Fibroblast of skin of right quadriceps (primary cell): ENCODE measurements at regions not wholly inside any gene's neighbourhood (a gene's known extent, or its start where the extent isn't known, plus 50 kb on each side); places are given as distances from the start of the nearest gene placed in this dataset.

Source experiments
- DNase-seq: peaks from one replicate; pipeline ENCODE4 v3.0.0-alpha.2; 2013

DNA sequence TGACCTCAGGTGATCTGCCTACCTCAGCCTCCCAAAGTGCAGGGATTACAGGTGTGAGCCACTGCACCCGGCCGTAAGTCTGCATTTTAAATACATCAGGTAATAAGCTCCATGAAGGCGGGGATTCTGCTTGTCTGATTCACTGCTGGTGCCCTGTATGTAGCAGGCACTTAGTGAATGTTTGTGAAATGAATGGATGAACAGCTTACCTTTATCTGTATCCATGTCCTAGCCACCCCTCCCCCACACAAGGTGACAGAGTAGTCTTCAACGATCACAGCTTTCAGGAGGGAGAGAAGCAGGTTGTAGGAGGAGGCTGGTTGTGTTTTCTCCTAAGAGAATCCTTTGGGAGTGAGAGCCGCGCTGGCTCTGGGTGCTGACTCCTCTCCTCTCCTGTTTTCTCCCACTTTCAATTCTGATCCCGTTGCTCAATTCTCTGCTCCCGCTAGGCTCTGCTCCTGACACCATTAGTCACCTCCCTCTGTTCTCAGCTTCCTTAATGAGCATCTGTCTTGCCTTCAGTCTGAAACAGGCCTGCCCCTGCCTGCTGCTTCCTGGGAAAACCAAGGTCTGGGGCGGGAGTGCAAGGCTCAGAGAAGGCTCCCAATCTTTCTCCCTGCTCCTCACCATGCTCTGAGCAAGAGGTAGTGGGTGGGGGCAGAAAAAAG lies 88.8 kb upstream of the CTNNA1 start:
- peak; percentile 57 for DNase-seq

DNA sequence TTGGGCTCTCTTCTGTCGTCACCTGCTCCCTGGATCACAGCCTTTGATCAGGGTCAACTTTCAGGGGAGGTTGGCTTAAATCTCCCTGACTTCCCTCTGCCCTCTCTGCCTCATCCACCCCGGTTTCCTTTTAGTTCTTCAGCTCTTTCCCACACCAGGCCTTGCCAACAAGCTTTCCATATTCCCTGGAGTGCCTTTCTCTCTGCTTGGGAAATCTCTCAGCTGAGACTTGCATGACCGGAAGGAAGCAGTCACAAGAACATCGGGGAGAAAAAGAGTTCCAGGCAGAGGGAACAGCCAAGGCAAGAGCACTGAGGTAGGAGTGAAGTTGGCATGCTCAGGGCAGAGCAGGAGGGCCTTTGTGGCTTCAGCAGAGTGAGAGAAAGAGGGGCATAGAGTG lies 88.4 kb upstream of the HSPA9 start:
- DNase-seq = no peak

DNA sequence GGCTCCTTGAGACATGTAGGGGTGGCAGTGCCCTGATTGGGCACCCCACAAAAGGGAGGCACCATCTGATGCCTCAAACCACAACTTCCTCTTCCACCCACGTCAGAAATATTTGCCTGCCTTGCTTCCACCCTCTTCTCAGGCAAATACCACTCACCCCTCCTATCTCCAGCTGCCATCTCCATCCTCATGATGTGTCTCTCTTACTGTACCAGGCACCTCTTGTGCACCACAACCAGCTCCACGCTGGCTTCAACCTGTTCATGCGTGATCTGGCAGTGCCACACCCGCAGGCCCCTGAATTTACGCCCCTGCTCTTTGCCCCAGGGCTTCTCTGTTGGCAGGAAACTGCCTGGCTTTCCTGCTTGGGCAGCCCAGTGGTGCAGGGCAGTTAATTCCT lies 87.8 kb upstream of the HSPA9 start:
- no peak for DNase-seq

DNA sequence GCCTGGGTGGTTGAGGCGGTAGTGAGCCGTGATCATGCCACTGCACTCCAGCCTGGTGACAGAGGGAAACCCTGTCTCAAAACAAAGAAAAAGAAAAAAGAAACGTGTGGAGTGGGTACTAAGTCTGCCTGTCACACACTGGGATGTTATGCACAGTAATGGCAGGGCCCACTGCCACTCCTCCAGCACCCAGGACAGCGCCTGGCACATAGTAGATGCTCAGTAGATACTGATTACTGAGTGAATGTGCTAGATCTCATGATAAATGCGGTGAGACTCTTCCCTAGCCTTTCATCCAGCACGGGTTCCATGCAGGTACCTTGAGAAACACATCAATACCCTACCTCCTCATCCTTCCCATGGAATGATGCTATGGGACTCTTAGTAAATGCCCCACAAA lies 87.4 kb upstream of the HSPA9 start:
- DNase-seq = no peak

DNA sequence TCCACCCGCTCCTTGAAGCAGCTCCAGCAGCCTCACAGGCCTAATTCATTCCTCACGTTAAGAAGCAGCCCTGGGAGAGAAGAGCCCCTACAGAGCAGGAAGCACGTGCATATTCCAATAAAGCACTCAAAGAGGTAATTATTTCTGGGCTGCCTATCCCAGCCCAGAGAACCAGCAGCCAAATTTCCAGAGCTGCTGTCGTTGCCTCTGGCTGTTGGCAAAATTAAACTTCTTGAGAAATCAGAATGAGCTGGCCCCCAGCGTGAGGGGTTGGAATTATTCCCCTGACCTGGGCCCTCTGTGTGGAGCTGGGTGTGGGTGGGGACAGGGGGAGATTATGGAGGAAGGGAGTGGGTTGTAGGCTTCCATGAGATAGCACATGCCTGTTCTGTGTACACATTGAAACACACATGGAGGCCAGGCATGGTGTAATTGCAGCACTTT lies 86.8 kb upstream of the HSPA9 start:
- no peak for DNase-seq

DNA sequence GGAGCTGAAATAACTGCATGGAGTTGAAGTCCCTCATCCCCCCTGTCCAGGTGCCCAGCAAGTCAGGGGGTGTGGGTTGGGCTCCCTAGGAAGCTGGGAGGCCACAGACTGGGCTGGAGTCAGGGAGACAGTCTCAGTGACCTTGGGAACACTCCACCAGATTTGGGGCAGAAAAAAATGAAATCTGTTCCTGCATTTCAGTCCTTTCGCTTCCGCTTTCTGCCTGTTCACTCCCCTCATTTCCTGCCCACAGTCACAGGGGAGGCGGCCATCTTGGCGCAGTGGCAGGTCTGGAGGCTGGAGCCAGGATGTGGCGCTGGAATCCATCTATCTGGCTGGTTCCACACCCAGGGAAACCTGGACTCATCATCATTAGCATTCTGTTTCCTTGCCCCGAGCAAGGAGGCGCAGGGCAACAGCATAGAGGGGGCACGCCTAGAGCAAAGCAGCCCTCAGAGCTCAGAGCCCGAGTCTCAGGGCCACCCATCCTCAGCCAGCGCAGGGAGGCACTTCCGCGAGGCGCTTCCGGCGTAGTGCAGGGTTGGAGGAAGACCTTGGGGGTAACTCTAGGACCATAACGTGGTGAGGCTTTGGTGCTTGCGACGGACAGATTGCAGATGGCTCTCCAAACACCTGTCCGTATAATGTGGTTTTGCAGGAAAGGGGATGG lies 86.2 kb upstream of the HSPA9 start:
- no peak for DNase-seq

DNA sequence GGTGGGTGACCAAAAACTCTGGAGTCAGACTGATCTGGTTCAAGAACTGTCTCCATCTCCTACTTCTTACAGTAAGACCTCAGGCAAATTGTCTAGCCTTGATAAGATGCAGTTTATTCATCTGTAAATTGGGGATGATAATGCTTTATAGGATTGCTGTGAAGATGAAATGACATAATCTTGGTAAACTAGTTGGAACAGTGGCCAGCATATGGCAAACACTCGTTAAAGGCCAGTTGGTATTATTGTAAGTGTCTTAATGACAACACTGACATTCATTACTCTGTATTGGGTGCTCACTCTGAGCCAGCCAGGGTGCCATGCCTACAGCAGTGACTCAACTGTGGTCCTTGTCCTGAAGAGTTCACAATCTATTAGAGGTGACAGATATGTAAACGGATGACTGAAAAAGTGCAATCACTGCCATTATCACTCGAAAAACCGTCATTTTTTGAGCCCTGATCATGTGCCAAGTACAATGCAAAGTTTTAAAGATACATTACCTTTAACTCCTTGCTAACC lies 84.9 kb upstream of the HSPA9 start:
- DNase-seq = no peak

DNA sequence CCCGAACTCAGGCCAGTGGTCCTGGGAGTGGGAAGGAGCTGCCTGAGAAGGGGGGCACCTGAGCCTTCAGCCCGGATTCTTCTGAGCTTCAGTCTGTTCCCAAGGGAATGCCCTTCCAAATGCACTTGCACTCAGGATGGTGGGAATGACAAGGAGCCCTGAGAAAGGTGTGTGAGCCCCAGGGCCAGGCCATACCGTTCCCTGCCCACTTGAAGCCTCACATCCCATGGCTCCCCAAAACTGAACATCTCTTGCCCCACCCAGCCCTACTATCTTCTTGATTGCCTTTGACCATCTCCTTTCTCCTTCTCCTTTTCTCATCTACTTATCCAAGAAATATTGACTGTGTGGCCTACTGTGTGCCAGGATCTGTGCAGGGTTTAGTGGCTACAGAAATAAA lies 84.4 kb upstream of the HSPA9 start:
- DNase-seq = no peak

DNA sequence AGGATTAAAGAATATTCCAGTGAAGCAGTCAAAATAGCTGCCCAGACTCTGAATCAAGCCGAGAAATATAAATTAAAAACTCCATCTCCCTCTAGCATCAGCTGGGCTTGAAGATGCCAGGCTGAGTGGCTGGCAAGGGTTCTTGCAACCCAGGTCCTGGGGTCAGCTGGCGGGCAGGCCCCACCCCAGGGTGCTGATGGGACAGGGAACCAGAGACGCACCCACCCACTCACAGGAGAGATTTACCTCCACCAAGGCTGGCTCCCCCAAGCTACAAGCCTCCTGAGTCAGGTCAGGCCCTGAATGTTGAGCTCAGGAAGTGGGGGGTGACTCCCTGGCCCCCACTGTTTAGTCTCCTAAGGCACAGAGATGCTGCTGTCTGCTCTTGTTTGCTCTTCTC lies 83.9 kb upstream of the HSPA9 start:
- no peak for DNase-seq

DNA sequence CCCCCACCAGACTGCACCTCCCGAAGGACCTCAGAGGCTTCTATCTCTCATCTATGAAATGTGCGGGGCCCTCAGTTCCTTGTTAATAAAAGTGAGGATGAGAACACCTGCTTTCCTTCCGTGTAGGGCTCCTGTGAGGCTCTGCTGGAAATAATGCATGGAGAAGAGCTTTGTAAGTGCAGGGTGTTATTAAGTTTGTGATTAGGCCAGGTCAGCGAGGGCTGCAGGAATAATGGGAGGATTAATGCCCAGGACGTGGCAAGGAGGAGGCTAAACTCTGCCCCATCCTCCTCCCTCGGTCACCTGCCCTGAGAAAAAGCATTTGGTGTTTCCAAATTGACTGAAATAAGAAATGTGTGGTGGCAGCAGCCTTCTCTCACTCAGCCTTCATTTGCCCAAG lies 83.5 kb upstream of the HSPA9 start:
- no peak for DNase-seq

DNA sequence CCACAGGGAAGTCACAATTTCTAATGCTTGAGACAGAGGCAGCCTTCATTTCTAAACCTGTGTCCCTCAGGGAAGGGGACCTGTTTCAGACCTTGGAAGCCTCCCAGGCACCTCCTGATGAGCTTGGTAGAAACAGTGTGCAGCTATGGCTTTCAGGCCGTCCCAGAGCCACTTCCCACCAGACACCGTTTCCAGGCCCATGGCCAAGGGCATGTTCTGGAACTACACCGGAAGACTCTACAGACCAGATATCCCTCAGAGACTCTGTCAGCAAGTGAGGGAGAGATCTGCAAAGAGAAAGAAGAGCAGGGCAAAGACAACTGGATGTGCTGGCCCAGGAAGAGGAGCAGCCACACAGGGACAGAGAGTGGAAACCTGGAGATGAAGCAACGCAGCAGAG lies 82.2 kb upstream of the HSPA9 start:
- DNase-seq = no peak

DNA sequence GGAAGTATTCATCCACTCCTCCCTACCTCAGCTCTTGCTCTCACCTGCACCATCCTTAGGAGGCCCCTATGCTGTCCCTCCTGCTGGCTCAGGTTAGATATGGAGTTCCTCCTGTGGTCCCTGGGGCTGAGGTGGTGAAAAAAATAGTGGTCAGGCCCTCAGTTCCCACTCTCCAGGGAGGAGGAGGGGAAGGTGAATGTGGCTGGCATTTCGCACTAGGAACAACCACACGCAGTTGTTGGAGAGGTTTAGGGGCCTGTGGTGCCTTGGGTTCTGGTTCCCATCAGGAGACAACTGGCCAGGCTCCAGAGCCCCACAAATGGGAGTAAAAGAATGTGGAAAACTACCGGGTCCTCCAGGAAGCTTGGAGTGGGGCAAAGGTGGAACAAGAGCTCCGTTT lies 81.7 kb upstream of the HSPA9 start:
- no peak for DNase-seq

DNA sequence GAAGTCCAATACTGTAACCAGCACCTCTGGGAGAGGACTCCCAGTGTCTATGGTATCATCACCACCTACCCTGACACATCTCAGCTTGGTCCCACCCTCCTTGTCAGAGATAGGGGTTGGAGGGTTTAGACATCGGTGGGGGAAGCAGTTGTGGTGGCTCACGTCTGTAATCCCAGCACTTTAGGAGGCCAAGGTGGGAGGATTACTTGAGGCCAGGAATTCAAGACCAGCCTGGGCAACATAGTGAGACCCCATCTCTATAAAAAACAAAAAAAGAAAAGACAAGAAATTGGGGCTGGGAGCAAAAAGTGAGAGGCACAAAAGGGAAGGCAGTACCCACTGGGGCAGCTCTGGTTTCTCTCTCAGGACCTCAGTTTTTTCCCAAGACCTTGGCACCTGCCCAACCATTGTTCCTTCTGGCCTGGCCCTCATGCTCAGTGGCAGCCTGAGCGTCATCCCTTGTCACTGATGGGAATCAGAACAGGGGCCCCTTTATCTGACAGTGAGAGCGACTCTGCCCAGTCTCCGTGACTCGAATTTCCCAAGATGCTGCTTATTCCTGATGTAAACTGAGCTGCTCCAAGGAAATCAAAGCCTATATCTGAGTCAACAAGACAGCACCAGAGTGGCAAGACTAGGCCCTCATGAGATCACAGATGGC lies 80.5 kb upstream of the HSPA9 start:
- no peak for DNase-seq

DNA sequence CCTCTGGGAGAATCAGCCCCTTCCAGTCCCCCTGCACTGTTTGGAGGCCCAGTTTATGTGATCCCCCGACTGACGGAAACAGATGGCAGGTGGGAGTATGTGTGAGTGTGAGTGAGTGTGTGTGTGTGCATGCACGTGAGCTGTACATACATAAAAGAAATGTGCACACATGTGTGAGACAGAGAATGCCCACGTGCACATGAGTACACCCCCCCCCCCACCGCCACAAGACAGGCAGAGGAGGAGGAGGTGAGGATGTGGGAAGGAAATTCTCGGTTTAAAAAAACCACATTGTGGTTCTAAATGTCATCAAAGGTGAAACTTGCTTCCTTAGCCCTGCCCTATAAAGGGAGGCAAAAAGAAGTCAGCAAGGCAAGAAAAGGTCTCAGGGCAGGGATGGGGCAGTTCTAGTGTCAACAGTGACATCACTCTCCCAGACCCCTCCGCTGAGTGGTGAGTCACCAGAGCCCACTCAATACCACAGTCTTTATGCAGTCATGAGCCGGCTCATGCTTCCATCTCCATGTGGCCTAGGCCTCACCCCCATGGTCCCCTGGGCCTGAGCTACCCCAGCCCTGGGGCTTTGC lies 79.2 kb upstream of the HSPA9 start:
- DNase-seq = peak; percentile 61

DNA sequence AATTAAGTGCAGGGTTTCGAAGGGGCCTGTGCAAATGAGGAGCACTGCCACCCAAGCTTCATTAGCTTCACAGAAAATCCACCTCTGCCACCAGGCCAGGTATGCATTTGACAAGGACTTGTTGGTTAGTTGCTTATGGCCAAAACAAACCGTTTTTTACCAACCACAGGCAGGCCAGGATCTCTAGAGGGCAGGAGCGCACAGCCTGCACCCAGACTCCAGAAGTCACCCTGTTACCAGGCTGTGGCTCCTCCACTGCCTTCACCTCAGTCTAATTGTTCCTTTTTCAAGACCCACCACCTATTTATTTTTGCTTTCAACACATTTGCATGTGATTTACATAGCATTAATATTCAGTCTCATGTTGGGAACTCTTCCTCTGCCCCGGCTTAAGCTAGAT lies 78.3 kb upstream of the HSPA9 start:
- no peak for DNase-seq

DNA sequence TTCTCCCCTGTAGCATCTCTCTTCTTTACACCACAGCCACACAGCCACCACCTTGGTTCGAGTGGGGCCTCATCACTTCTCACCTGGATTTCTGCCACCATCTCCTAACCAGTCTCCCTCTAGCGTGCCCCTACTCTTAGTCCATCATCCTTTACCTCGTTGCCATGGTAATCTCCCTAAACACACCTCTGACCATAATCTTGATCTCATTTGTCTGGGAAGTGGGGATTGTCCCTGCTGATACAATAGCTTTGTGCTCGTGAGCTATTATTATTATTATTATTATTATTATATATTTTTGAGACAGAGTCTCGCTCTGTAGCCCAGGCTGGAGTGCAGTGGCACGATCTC lies 76.5 kb upstream of the HSPA9 start:
- DNase-seq = no peak

DNA sequence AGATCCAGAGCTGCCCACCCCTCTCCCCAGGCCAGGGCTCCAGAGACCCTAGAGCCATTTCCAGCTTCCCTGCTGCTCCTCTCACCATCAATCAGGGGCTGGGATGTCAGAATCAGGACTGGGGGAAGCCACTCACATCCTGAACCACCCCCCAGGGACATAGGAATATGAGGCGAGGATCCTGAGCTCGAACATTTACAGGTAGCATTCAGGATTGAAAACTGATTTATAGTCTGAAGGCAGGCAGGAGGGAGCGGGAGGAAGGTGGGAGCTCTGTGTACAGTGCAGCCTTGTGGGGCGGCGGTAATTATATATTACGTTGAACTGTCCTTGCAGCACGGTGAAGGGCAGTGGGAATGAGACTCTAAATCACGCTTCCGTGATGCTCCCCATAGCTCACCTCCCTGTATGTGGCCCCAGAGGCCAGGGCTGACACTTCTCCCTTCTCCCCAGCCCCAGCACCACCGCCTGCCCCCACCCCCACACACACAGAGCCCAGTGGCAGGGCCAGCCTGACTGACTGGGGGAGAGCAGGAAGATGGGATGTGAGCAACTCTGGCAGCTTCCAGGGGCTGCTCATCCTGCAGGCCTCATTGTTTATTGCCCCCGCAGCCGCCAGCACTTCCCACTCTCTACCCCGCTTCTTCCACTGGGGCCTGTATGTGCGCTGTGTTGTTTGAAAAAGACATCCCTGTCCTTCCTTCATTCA lies 76.0 kb upstream of the HSPA9 start:
- DNase-seq = no peak

DNA sequence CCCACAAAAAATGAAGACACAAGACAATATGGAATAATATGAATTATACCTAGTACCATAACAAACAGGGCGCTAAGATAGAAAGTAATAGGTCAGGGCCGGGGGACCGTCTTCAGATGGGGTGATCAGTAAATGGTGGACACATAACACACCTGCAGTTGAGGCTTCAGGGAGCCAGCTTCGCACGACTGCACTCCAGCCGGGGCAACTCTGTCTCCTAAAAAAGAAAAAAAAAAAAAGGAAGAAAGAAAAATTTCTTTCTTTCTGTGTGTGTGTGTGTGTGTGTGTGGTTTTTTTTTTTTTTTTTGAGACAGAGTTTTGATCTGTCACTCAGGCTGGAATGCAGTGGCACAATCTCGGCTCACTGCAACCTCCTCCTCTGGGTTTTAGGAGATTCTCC lies 75.0 kb upstream of the HSPA9 start:
- no peak for DNase-seq

DNA sequence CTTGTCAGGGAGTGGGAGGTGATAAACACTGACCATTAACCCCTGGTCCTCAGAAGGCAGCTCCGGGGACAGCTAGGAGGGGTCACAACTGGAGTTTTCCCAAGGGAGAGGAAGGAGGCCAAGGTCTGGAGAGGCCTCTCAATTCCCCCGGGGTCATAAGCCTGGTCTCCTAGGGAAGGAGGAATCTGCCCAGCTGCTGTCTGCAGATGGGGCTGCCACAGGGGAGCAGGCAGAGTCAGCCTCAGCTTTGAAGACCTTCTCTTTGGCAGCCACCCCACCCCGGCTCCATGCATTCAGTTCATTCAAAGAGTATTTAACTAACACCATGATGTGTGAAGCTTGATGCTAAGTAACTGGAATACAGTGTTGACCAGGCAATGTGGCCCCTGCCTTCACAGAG lies 74.6 kb upstream of the HSPA9 start:
- DNase-seq = no peak

DNA sequence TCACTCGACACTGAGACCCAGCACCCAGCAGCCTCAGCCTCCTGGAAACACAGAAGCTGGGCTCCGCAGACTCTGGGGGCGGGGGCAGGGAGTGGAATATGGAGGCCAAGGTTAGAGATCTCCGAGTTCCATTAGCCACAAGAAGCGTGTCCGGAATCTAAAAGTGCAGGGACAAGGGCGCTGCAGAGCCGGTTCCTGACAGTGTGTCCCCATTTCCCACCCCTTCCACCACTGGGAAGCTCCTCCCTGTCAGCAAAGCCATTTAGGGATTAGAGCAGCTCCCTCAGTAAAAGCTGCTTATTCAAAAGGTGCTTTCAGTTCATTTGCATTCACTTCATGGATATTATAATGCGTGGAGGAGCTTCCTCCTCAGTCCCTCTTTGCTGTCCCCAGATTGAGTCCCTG lies 74.1 kb upstream of the HSPA9 start:
- DNase-seq = no peak

DNA sequence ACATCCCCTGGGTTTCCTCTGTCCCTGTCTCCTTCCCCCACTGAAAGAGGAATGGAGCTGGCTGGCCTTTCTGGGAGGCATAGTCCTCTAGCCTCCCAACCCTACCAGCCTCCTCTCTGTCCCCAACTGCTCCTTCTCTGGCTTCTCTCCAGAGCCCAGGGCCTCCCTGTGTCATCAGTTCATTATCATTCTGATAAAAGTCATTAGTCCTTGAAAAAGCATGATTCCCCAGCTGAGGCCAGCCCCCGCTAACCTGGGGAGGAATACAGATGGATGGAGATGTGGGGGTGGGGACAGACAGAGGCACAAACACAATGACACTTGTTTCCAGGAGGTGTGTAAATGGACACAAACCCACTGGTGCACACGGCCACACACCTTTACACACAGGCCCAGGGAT lies 73.6 kb upstream of the HSPA9 start:
- DNase-seq = no peak

DNA sequence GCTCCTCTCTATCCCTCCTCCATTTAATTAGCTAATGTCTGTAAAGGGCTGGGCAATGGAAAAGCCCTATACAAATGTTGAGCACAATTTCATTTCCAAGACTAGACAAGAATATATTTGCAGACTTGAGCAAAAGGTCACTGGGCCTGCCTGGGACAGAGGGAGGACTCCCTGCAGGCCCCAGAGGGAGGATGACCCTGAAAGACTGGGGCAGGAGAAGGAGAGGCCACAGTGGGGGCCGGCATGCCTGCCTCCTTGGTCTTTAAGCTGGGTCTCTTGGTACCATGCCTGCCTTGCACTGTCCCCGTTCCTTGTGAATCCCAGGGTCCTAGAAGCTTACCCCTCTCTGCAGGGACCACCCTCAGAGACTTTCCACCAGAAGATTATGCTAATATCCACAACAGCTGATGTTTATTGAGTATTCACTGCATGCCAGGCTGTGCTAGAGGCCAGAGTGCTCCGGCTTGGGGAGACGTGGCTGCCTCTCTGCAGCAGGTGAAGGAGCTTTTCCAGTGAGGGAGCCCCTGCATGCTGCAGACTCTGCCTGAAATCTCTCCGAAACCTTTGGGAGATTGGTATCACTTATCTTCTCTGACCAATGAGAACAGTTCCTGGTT lies 72.7 kb upstream of the HSPA9 start:
- no peak for DNase-seq

DNA sequence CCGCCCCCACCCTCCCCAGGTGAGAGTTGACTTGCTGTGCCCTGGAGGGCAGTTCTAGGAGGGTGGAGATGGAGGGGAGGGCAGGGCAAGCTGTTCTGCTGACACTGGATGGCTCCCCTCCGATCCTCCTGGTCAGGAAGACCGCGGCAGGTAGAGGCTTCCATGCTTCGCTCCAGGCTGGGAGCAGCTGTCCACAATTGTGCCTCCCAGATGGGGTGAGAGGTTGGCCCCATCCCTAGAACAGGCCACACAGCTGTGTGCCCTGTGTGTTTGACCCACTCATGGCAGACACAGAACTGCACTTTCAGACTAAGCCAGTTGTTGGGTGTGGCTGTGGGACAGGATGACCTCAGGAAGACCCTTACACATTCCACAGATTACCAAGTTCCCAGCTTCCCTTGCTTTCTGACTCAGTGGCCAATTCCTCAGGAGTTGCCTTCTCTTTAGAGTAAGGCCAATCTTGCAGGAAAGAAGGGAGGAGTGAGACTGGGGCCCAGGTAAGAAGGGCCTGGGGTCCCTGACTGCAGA lies 72.1 kb upstream of the HSPA9 start:
- no peak for DNase-seq
